ENCODE measurements at regions not wholly inside any gene's neighbourhood (a gene's known extent, or its start where the extent isn't known, plus 50 kb on each side); places are given as distances from the start of the nearest gene placed in this dataset.

DNA sequence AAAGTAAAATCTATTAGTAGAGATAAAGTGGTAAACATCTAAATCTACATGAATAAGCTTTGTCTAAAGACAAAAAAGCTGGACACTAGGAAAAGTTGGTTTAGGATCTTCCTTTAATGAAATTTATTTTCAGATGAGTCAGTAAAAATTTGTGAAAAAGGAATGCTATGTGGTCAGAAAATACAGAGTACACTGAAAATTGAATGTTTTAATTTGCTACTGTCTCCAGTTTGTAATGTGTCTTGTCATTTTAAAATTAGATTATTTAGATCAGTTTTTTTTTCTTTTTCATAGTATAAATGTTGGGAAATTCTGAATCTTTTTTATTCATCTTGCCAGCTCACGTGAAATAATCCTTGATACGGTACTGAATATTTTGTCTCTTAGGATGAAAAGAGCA is 56.9 kb downstream of the SLITRK6 start:
- no peak for DNase-seq

DNA sequence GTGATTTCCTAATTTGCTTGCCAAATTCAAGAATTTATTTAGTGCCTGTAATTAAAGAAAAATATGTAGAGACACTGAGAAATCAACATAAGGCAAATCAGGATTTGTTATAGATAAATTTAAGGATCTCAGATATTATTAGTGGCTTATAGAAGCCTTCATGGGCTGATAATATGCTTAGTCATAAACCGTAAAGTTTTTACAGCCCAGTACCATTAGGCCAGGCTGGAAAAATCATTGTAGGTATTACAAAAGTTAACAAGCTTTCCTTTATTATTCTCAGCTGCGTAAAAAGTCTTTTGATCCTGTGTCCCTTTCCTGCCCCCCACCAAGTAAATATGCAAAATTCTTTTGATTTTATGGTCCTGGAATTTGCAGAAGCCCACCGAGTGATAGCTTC is 58.2 kb downstream of the SLITRK6 start:
- DNase-seq: no peak

DNA sequence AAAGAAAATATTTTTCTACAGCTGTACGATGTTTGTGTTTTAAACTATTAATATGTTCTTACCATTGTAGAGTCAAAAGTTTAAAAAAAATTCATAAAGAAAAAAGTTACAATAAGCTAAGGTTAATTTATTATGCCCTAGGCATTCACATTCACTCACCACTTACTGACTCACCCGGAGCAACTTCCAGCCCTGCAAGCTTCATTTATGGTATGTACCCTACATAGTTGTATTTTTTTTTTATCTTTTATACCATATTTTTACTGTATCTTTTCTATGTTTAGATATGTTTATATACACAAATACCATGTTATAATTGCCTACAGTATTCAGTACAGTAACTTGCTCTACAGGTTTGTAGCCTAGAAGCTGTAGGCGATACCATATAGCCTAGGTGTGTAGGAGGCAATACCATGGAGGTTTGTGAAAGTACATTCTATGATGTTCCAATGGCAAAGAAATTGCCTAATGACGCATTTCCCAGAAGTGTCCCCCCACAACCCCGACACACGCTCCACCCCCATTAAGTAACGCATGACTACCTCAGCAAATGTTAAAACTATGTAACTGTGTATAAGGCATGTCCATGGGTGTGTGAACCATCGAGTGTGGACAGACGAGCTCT is 60.4 kb downstream of the SLITRK6 start:
- peak; percentile 18 for DNase-seq

DNA sequence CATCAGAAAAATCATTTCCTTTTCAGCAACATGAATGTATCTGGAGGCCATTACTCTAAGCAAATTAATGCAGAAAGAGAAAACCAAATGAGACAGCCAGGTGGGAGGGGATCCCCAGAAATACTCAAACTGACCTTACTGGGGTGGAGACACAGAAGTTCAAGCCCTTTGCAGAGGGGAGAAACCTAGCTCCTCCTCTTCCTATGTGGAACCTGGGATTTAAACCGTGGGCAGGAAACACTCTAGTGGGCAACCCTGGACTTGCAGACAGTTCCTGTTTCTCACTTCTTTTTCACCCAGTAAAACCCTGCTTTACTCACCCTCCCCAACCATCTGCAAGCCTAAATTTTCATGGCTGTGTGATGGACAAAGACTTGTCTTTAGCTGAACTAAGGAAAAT is 61.3 kb downstream of the SLITRK6 start:
- DNase-seq: no peak

DNA sequence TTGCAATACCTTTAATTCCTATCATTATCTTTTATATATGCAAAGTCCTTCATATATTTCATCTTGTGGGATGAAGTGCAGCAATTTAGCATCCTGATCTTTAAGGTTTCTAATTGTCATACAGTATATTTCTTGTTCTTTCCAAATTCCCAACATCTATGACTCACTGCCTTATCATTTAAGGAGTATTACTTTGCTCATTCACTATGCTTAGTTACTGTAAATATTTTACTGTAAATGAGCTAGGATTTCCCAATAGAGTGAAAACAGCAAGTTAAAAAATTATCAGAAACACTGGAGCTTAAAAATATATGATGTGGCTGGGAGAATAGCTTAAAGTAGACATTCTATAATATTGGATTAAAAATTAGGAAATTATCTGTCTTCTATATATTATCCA is 69.9 kb downstream of the SLITRK6 start:
- DNase-seq: no peak

DNA sequence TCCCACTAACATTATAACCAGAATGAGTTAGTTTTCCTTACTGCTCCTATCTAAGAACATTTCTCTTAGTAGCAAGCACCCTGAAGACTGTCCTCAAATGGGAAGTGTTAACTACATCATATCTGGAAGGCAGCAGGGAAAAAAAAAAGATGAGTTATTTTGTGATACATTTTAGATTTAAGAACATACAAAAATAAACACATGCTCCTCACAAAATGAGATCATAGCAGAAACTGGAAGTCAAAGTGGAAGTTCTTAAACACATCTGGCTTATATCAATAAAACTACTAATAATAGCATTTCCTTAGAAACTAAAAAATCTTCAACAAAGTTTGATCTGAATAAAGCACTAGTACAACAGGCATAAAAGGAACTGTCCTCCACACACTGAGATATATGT is 70.4 kb downstream of the SLITRK6 start:
- no peak for DNase-seq

DNA sequence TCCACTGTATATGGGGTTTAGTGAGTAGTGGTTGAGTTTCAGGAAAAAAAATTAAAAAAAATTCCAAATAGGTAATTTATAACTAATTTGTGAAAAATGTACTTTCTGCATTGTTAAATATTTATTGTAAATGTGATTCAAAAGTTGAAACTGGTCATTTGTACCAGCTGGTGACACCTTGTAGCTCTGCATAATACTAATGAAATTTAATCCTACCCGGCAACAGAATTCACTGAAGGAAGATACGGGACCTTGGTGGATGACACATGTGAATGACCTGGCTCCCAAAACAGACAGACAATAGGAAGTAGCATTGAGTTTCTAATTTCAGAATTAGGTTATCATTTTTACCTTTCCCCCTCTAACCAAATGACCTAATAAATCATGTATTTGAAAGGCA is 73.8 kb downstream of the SLITRK6 start:
- DNase-seq: no peak

DNA sequence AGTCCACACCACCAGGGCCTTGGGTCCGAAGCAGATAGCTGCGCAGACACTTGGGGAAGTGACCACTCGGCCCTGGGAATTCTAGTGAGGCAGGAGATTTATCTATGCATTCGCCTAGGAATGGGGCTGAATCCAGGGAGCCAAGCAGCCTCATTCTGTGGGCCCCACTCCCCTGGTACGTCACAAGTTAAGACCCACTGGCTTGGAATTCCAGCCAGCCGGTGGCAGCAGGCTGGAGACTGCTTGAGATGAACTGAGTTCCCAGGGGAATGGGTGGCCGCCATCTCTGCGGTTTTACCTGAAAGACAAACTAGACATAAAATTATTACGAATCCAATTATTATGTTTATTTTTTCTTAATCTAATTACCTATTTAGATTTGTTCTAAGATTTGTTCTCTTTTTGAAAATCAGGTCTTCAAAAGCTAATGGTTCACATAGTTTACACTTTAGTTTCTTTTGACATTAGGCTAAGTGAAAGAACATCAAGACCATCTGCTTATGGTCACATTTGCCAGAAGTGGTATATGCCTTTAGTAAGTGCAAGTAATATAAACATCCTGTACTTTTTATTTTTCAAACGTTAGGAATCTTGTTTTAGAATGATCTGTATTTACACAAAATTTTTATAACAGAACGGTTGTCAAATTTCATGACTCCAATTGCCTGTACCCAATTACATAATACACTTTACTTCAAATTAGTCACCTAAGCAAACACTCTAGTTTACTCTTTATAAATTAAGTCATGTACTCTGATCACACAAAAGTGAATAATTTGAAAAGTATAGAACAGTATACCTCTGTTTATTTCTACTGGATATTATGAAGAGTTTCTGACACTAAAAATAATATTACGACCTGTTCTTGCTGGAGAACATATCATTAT is 74.4 kb downstream of the SLITRK6 start:
- DNase-seq: no peak

DNA sequence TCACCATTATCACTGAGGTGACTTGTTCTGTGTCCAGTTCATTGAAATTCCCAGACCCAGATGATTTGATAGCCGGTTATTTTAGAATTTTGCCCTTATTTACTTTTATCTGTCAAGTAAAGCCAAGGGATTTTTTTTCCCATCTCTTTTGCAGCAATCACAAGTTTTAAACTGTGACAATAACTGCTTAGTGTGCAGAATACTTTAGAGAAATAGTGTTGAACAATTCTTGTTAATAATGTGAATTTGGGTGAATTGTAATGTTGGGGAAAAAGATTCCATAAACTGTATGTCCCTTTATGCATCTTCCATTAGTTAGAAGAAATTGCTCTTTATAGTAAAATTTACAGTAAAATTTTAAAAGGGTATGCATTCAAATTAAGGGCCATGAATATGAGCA is 79.5 kb downstream of the SLITRK6 start:
- no peak for DNase-seq

DNA sequence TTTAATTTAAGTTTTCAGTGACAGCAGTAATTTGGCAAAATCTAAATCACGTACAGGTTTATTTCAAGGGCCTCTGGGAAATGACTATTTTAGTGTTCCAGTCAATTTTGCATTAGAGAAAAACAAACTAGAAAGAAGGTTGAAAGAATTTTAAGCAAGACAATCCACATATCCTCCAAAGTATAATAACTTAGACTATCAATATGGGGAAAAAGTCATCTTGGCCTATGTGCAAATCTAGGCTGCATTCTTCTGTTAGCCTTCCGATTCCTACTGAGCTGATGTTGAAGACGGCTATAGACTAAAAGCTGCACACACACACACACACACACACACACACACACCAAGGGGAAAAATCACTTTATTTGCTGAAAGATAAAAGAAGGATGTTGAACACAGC is 81.3 kb downstream of the SLITRK6 start:
- DNase-seq: no peak

DNA sequence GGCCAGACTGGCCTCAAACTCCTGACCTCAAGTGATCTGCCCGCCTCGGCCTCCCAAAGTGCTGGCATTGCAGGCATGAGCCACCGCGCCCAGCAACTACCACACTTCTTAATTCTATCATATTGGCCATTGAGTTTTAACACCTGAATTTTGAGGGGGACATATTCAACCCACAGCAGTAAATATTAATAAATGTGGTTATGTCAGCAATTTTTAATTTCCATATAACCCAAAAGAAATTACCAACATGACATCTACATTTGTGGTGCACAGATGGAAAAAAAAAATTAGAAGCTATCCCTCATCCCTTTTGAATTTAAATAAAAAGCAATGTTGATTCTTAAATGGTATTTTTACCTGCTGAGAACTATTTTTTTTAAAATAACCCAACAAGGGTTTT is 88.7 kb downstream of the SLITRK6 start:
- no peak for DNase-seq

DNA sequence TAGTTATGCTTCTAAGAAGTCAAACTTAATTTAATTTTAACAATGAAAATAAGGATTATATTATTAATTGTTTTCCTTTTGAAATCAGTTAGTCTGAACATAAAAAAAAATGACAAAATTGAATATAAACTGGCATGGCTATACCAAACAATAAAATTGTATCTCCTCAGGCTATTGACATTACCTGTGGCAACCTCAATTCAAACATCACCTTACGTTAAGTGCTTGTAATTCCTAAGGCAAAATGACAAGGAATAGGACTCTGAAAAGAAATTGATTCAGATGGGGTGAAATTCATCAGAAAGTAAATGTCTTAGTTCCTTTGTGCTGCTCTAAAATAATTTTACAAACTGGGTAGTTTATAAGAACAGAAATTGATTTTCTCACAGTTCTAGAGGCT is 89.5 kb downstream of the SLITRK6 start:
- no peak for DNase-seq

DNA sequence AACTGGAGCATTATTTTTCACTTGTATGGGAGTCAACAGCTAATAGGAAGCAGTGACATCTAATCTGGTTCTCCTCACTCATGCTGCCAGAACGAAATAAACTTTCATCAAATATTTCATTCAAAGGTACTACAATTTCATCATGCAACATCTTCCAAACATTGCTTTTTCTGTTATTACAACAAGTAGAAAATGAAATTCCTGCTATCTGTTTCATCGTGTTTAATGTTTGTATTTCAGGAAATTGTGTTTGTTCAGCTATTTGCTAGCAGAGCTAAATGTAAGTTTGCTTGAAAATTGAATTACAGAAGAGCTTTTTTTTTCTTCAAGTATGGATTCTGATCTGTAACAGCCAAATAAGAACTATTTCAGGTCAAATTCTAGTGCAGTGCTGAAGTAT is 90.1 kb downstream of the SLITRK6 start:
- no peak for DNase-seq

DNA sequence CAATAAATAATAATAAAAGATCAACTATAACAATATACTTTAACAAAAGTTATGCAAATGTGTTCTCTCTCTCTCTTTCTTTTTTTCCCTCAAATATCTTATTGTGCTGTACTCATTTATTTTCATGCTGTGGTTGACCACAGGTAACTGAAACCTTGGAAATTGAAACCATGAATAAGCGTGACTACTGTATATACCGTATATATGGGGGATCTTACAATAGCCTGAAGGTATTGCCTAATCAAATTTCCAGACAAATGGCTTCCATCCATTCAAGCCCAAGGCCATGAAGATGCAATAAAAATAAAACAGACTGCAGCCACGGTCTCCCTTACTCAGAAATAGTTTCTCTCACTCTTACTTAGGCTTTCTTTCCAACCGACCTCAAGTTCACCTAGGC is 98.3 kb downstream of the SLITRK6 start:
- DNase-seq: no peak

DNA sequence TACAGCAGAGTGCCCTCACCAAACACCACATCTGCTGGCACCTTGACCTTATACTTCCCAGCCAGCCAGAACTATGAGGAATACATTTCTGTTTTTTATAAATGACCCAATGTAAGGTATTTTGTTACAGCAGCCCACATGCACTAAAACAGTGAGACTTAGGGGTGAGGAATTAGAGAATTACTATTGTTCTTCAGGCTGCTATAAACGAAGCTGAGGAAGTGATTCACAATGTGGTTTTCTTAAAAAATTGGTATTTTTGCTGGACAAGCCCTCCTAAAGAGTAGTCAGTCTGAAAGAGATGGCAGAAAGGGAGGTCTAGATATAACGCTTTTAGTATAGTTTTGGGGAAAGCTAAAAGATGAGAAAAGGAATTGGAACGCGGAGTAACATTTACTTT is 101.0 kb downstream of the SLITRK6 start:
- DNase-seq: no peak

DNA sequence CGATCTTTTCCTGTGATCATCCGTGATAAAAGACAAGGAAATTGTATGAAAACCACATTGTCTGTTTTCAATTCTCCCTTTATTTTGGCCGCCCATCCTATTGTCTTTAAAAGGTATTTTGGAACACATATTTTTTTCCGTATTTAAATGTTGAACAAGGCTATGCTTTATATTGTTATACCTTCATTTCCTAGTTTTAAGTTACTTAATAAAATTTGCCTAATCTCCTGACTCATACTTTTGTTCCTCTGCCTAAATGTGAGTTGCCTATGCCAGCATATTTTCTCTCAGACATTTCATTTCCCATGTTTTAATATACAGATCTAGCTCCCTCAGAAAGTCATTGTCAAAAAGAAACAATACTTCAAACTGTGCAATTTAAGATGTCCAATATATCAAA is 104.2 kb downstream of the SLITRK6 start:
- no peak for DNase-seq

DNA sequence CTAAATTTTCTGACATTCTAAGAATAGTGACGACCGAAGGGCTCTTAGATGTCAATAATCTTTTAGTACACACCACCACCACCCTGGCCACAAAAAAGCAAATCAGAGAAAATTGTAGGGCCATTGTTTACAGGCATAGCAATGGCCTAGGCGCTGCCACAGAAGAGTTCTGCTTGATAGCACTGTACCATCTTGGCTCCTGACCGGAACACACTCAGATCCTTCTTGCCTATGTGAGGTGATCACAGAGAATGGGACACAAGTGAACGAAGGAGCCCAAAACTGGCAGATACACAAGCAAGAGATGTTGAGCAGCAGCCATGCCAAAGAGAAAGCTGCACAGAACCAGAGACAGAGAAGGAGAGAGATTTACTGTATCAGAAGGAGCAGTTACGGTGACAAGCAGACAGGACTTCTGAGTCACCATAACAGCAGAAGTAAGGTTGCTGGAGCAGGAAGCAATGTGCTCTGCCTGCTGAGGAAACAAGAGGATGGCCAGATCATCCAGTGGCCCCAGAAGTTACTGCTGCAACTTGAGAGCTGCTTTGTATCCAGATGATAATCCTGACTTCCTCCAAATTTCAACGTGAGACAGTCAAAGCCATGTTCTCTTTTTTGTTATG is 105.2 kb downstream of the SLITRK6 start:
- DNase-seq: no peak

DNA sequence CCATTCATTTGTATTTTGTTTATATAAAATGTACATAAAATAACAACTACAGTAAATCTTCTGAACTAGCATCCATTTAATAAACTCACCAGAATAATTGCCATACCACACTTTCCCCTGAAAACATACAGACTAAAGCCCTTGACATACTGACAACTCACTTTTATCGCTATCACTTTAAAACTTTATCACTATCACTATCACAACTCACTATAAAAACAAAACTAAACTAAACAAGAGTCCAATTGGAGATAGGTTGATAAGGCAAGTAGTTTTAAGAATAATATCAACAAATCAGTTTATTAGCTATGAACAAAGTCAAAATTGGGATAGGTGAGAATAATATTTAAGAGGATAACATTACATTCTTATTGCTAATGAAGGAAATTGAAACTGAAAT is 108.9 kb downstream of the SLITRK6 start:
- DNase-seq: no peak

DNA sequence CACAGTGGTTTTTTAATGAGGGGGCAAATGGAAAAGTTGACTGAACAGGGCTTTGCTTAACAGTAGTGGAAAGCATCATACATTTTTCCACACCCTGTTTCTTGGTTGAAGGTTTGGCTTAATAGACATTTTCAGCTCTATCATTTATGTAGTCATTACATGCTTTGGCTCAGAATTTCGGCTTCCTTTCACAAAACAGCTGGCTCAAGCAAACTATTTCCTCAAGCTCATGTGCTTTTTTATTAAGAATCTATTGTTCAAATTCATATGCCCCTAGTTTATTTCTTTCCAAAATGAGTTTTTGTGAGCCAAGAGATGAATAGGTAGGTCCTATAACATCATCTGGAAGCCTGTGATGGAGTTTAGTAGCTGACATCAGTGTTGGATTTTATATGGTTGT is 113.8 kb downstream of the SLITRK6 start:
- no peak for DNase-seq

DNA sequence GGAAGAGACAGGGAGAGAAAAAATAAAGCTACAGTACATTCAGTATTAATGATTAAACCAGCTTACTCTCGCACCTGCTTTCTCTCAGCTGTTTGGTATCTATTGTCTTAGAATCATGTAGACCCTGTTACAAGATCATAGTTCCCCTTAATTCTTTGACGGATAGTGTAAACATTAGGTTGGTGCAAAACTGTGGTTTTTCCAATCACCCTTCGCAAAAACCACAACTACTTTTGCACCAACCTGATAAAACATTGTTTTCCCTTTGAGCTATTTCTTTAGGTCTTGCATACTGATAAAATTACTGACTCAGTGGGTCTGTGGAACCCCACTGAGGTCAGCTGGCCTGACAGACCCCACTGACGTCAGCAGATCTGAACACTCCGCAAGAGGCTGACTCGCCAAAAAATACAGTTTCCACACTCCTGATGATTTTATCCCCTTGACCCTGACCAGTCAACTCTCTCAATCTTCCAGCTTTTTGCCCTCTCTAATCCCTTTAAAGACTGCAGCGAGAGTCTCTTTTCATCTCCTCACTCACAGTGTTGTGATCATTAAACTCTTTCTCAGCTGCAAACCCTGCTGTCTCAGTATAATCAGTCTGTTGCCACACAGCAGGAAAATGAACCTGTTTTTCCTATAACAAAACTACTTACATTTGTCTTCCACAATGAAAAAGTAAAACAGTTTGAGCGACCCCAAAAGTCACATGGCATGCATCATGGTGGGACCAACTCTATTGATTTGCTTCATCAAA is 123.9 kb downstream of the SLITRK6 start:
- DNase-seq: no peak

DNA sequence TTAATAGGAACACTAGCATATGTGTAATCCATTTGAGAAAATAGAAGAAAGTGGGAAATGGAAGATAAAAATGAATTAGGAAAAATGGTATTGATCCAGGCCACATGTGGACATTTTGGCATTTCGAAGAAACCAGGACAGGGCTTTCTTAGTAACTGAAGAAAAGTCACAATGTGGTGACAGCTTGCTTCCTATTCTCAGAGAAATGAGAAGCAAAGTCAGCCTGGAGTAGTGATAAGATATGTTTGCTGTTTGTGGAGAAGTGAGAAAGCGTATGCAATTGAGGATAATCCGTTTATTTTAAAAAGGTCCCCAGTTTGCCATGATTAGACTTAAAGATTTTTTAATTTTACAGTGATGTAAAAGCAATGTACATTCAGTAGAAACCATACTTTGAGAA is 127.9 kb downstream of the SLITRK6 start:
- no peak for DNase-seq

DNA sequence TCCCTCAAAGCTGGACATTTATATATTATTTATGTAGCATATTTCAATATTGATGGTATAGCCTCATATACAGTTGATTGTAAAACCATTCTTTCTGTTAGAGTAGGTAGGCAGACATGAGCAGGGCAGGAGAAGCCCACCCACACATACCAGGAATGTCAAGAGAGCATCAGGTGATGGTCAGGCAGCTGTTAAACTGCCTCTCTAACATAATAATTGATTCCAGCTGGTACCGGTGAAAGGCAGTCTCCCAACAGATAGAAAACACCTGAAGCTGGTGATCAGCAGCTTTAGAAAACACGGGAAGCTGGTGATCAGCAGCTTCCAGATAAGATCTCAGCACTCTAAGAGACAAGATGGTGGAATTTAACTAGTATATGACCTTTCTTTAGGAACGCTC is 132.9 kb downstream of the SLITRK6 start:
- no peak for DNase-seq

DNA sequence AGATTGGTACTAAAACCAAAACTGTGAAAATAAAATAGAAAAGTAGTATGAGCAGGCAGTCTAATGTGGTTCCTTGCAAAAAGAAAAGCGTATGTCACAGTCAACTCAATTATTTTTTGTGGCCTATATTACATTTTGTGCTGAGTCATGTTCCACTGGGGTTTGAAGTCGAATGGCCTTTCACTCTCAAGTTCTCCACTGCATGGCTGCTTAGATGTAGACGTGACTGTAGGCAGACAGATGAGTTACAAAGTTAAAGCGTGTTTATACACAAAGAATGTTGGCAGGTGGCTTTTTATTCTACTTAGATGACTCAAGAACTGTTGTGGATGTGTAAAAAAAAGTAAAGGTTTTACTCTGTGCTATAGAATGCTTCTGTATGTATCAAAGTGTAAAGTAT is 133.9 kb downstream of the SLITRK6 start:
- peak; percentile 2 for DNase-seq

DNA sequence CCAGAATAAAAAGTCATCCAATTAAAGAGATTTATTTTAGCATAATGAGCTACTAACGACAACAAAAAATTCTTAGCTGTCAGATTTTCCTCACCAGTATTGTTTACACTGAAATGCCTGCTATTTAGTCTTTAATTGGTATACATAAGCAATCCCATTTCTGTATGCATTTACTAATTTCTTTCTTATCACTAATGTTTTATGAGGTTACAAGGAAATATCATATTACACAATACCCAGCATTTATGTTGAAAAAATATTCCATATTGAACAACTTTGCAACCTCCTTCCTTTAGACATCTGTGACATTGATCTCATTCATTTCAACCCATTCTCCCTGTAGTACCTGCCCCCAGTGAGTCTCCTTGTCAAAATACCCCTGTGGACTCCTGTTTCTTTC is 135.4 kb downstream of the SLITRK6 start:
- no peak for DNase-seq
